Neural cell (in vitro differentiated cells): ENCODE measurements at regions not wholly inside any gene's neighbourhood (a gene's known extent, or its start where the extent isn't known, plus 50 kb on each side); places are given as distances from the start of the nearest gene placed in this dataset.

Experiments
- H2AFZ ChIP-seq: fragments of 200-600, 300-800 bp; sonication (generic), shearing (Covaris generic); 2 replicates; pipeline ENCODE4 v1.6.0; 2014; ENCODE audit warnings: low read depth, mild to moderate bottlenecking, antibody characterized with exemption, low read length, moderate library complexity
- H3F3A ChIP-seq: fragments of 200-600 bp; shearing (Covaris generic); 2 replicates; pipeline ENCODE4 v1.6.1; 2016; ENCODE audit warnings: mild to moderate bottlenecking, moderate library complexity, mixed read lengths, antibody characterized with exemption, low read length; ENCODE audit not compliant: insufficient read depth, poor library complexity, severe bottlenecking
- H3K27ac ChIP-seq: fragments of 200-600, 300-800 bp; sonication (generic), shearing (Covaris generic); 2 replicates; pipeline ENCODE4 v1.5.1; 2014; ENCODE audit warnings: mild to moderate bottlenecking, low read length, moderate library complexity
- H3K27me3 ChIP-seq: fragments of 300-800, 200-600 bp; sonication (generic), shearing (Covaris generic); 2 replicates; pipeline ENCODE4 v1.6.0; 2014; ENCODE audit warnings: mild to moderate bottlenecking, low read depth, low read length, moderate library complexity; ENCODE audit not compliant: insufficient read depth
- H3K36me3 ChIP-seq: fragments of 300-800, 200-600 bp; sonication (generic), shearing (Covaris generic); 2 replicates; pipeline ENCODE4 v1.5.1; 2014; ENCODE audit warnings: mild to moderate bottlenecking, antibody characterized with exemption, low read length, moderate library complexity; ENCODE audit not compliant: insufficient read depth
- H3K4me2 ChIP-seq: fragments of 300-800, 200-600 bp; sonication (generic), shearing (Covaris generic); 2 replicates; pipeline ENCODE4 v1.6.0; 2014; ENCODE audit warnings: mild to moderate bottlenecking, low read length
- H3K4me3 ChIP-seq: fragments of 300-800, 200-600 bp; sonication (generic), shearing (Covaris generic); 2 replicates; pipeline ENCODE4 v1.5.1; 2014; ENCODE audit warnings: mild to moderate bottlenecking, low read length, moderate library complexity
- H3K79me2 ChIP-seq: fragments of 200-600 bp; shearing (Covaris generic); replicated peaks from 2 replicates; pipeline ENCODE4 v1.6.0; 2014; ENCODE audit warnings: mild to moderate bottlenecking, low read length, moderate library complexity; ENCODE audit not compliant: insufficient read depth
- H3K9ac ChIP-seq: fragments of 300-800, 200-600 bp; sonication (generic), shearing (Covaris generic); 2 replicates; pipeline ENCODE4 v1.6.1; 2016; ENCODE audit warnings: mild to moderate bottlenecking, low read length, mixed read lengths
- H3K9me2 ChIP-seq: fragments of 200-600 bp; shearing (Covaris generic); 2 replicates; pipeline ENCODE4 v1.6.1; 2016; ENCODE audit warnings: mild to moderate bottlenecking, low read length, mixed read lengths; ENCODE audit not compliant: insufficient read depth
- H3K9me3 ChIP-seq: fragments of 200-600, 300-800 bp; sonication (generic), shearing (Covaris generic); 2 replicates; pipeline ENCODE4 v1.6.1; 2016; ENCODE audit warnings: mild to moderate bottlenecking, mixed run types, low read length, moderate library complexity, mixed read lengths
- H4K20me1 ChIP-seq: fragments of 200-600 bp; shearing (Covaris generic); 2 replicates; pipeline ENCODE4 v1.6.1; 2016; ENCODE audit warnings: mild to moderate bottlenecking, mixed run types; ENCODE audit not compliant: insufficient read depth
- EP300 ChIP-seq: fragments of 450-650 bp; conservative IDR thresholded peaks from 2 replicates; pipeline ENCODE4 v1.6.1; 2014; ENCODE audit warnings: antibody characterized with exemption, mild to moderate bottlenecking, moderate library complexity; ENCODE audit not compliant: poor library complexity, severe bottlenecking
- EZH2 ChIP-seq: fragments of 200-600, 300-800 bp; shearing (Covaris generic), sonication (generic); IDR thresholded peaks from 2 replicates; pipeline ENCODE4 v1.6.1; 2014; ENCODE audit warnings: antibody characterized with exemption, low read length, borderline replicate concordance, mild to moderate bottlenecking; ENCODE audit not compliant: insufficient read depth, poor library complexity, severe bottlenecking
- MXI1 ChIP-seq: fragments of 450-650 bp; conservative IDR thresholded peaks from 2 replicates; pipeline ENCODE4 v1.6.1; 2014; ENCODE audit warnings: antibody characterized with exemption, mild to moderate bottlenecking; ENCODE audit not compliant: poor library complexity, severe bottlenecking
- POLR2AphosphoS5 ChIP-seq: IDR thresholded peaks from 2 replicates; pipeline ENCODE4 v1.6.1; 2012
- RAD21 ChIP-seq: fragments of 450-650 bp; conservative IDR thresholded peaks from 2 replicates; pipeline ENCODE4 v1.6.1; 2014; ENCODE audit warnings: antibody characterized with exemption, mild to moderate bottlenecking, moderate library complexity
- SMC3 ChIP-seq: fragments of 450-650 bp; conservative IDR thresholded peaks from 2 replicates; pipeline ENCODE4 v1.6.1; 2014; ENCODE audit warnings: antibody characterized with exemption, mild to moderate bottlenecking, moderate library complexity; ENCODE audit not compliant: poor library complexity
- TAF1 ChIP-seq: IDR thresholded peaks from 2 replicates; pipeline ENCODE4 v1.6.1; 2012; ENCODE audit warnings: low read depth
- TF ChIP-seq, protein P1 (sequence below): IDR thresholded peaks from 2 replicates; pipeline ENCODE4 v1.6.1; 2012; ENCODE audit warnings: borderline replicate concordance
- TF ChIP-seq, protein P2 (sequence below): fragments of 450-650 bp; IDR thresholded peaks from 2 replicates; pipeline ENCODE4 v1.5.1; 2014; ENCODE audit warnings: antibody characterized with exemption, mild to moderate bottlenecking, moderate library complexity; ENCODE audit not compliant: poor library complexity, severe bottlenecking

DNA sequence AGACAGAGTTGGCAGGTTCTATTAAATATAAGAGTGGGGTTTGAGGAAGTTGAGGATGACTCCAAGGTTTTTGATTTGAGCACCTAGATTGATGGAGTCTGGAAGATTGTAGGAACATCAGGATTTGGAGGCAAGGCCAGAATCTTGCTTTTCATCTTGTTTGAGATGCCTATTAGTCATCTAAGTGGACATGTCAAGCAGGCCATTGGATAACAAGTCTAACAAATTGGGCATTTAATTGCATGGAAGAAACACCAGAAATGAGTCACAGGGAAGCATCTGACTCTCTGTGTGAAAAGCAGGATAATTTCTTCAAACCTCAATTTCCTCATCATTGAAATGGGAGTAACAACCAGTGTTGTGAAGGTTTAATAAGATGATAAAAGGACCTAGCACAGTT lies 53.3 kb upstream of the ARL15 start:
- no peaks in the 10 kb centered on the region for H3K9me3 ChIP-seq
- H3F3A ChIP-seq: no peaks in the 10 kb centered on the region
- H3K9ac ChIP-seq: no peak overlapping the region
- H3K9me2 ChIP-seq: no peaks in the 10 kb centered on the region
- H3K27ac ChIP-seq: no peak overlapping the region
- H3K4me2 ChIP-seq: no peak overlapping the region
- no peaks in the 10 kb centered on the region for H4K20me1 ChIP-seq
- no peak overlapping the region for H2AFZ ChIP-seq
- TF ChIP-seq, protein P1, sequence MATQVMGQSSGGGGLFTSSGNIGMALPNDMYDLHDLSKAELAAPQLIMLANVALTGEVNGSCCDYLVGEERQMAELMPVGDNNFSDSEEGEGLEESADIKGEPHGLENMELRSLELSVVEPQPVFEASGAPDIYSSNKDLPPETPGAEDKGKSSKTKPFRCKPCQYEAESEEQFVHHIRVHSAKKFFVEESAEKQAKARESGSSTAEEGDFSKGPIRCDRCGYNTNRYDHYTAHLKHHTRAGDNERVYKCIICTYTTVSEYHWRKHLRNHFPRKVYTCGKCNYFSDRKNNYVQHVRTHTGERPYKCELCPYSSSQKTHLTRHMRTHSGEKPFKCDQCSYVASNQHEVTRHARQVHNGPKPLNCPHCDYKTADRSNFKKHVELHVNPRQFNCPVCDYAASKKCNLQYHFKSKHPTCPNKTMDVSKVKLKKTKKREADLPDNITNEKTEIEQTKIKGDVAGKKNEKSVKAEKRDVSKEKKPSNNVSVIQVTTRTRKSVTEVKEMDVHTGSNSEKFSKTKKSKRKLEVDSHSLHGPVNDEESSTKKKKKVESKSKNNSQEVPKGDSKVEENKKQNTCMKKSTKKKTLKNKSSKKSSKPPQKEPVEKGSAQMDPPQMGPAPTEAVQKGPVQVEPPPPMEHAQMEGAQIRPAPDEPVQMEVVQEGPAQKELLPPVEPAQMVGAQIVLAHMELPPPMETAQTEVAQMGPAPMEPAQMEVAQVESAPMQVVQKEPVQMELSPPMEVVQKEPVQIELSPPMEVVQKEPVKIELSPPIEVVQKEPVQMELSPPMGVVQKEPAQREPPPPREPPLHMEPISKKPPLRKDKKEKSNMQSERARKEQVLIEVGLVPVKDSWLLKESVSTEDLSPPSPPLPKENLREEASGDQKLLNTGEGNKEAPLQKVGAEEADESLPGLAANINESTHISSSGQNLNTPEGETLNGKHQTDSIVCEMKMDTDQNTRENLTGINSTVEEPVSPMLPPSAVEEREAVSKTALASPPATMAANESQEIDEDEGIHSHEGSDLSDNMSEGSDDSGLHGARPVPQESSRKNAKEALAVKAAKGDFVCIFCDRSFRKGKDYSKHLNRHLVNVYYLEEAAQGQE: no peak
- TF ChIP-seq POLR2AphosphoS5 (no peak), RAD21 (no peak), TAF1 (no peak), SMC3 (no peak), MXI1 (no peak), EZH2 (no peak), EP300 (no peak)
- TF ChIP-seq, protein P2, sequence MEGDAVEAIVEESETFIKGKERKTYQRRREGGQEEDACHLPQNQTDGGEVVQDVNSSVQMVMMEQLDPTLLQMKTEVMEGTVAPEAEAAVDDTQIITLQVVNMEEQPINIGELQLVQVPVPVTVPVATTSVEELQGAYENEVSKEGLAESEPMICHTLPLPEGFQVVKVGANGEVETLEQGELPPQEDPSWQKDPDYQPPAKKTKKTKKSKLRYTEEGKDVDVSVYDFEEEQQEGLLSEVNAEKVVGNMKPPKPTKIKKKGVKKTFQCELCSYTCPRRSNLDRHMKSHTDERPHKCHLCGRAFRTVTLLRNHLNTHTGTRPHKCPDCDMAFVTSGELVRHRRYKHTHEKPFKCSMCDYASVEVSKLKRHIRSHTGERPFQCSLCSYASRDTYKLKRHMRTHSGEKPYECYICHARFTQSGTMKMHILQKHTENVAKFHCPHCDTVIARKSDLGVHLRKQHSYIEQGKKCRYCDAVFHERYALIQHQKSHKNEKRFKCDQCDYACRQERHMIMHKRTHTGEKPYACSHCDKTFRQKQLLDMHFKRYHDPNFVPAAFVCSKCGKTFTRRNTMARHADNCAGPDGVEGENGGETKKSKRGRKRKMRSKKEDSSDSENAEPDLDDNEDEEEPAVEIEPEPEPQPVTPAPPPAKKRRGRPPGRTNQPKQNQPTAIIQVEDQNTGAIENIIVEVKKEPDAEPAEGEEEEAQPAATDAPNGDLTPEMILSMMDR: no peak
- no peak overlapping the region for H3K4me3 ChIP-seq
- no peaks in the 10 kb centered on the region for H3K79me2 ChIP-seq
- H3K27me3 ChIP-seq: no peaks in the 10 kb centered on the region
- H3K36me3 ChIP-seq: no peaks in the 10 kb centered on the region

DNA sequence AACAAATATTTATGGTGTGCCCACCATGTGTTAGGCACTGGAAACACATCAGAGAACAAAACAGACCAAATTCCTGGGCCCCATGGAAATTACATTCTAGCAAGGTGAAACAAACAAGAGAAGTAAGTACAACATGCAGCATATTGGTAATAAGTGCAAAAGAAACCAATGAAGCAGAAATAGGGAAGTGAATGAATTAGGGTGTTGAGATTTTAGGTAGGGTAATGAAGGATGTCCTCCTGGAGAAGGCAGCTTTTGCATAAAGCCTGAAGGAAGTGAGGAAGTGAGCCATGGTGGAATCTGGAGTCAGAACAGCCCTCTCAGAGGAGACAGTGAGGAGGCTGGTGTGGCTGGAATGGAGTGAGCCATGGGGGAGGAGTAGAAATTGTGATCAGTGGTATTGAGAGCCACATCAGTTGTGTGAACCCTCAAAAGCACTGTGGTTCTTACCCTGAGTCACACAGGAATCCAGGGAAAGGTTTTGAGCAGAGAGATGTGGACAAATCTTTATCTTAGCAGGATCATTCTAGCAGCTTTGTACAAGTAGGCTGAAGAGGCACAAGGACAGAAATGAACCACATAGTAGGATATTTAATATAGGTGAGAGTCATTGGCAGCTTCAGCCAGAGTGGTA lies 52.7 kb upstream of the ARL15 start:
- no peaks in the 10 kb centered on the region for H3K27me3 ChIP-seq
- H3K36me3 ChIP-seq: no peaks in the 10 kb centered on the region
- no peak for TF ChIP-seq SMC3
- TF ChIP-seq TAF1: no peak
- H3K4me2 ChIP-seq: no peak overlapping the region
- H3K9ac ChIP-seq: no peak overlapping the region
- H3F3A ChIP-seq: no peaks in the 10 kb centered on the region
- H4K20me1 ChIP-seq: no peaks in the 10 kb centered on the region
- no peak overlapping the region for H3K4me3 ChIP-seq
- H3K9me2 ChIP-seq: no peaks in the 10 kb centered on the region
- H2AFZ ChIP-seq: no peak overlapping the region
- H3K27ac ChIP-seq: no peak overlapping the region
- H3K79me2 ChIP-seq: no peaks in the 10 kb centered on the region
- no peaks in the 10 kb centered on the region for H3K9me3 ChIP-seq
